ENCODE measurements at regions not wholly inside any gene's neighbourhood (a gene's known extent, or its start where the extent isn't known, plus 50 kb on each side); places are given as distances from the start of the nearest gene placed in this dataset.

- DNase-seq (ENCODE audit: low spot score), result no peak
Measured at GRCh38 chr6:164296411-164296810, 881.9 kb downstream of the QKI start.

- DNase-seq (ENCODE audit: low spot score), result no peak
Measured at GRCh38 chr6:164294047-164294784, 879.7 kb downstream of the QKI start.

- DNase-seq (ENCODE audit: low spot score), result no peak
Measured at GRCh38 chr6:164291224-164291623, 876.7 kb downstream of the QKI start.

- DNase-seq (ENCODE audit: low spot score), result no peak
Measured at GRCh38 chr6:164290101-164290500, 875.6 kb downstream of the QKI start.

- no peak for DNase-seq (ENCODE audit: low spot score)
Measured at GRCh38 chr6:164286011-164286410, 871.5 kb downstream of the QKI start.

GRCh38 chr6:164283574-164283973 lies 869.1 kb downstream of the QKI start:
- DNase-seq (ENCODE audit: low spot score), result no peak

- DNase-seq (ENCODE audit: low spot score), result no peak
Measured at GRCh38 chr6:164276211-164276610, 861.7 kb downstream of the QKI start.

GRCh38 chr6:164275773-164276172 lies 861.3 kb downstream of the QKI start:
- no peak for DNase-seq (ENCODE audit: low spot score)

- no peak for DNase-seq (ENCODE audit: low spot score)
Measured at GRCh38 chr6:164274493-164274892, 860.0 kb downstream of the QKI start.

- DNase-seq (ENCODE audit: low spot score), result no peak
Measured at GRCh38 chr6:164273491-164273890, 859.0 kb downstream of the QKI start.

- no peak for DNase-seq (ENCODE audit: low spot score)
Measured at GRCh38 chr6:164266851-164267250, 852.3 kb downstream of the QKI start.

- no peak for DNase-seq (ENCODE audit: low spot score)
Measured at GRCh38 chr6:164262348-164262747, 847.8 kb downstream of the QKI start.

- no peak for DNase-seq (ENCODE audit: low spot score)
Measured at GRCh38 chr6:164258421-164258820, 843.9 kb downstream of the QKI start.

- DNase-seq (ENCODE audit: low spot score), result no peak
Measured at GRCh38 chr6:164252948-164253347, 838.4 kb downstream of the QKI start.

- no peak for DNase-seq (ENCODE audit: low spot score)
Measured at GRCh38 chr6:164252291-164252690, 837.8 kb downstream of the QKI start.

GRCh38 chr6:164247106-164247505 lies 832.6 kb downstream of the QKI start:
- no peak for DNase-seq (ENCODE audit: low spot score)

- no peak for DNase-seq (ENCODE audit: low spot score)
Measured at GRCh38 chr6:164246082-164246481, 831.6 kb downstream of the QKI start.

GRCh38 chr6:164243949-164244348 lies 829.4 kb downstream of the QKI start:
- no peak for DNase-seq (ENCODE audit: low spot score)

GRCh38 chr6:164243012-164243610 lies 828.6 kb downstream of the QKI start:
- no peak for DNase-seq (ENCODE audit: low spot score)

- no peak for DNase-seq (ENCODE audit: low spot score)
Measured at GRCh38 chr6:164230804-164231203, 816.3 kb downstream of the QKI start.

GRCh38 chr6:164230259-164230658 lies 815.7 kb downstream of the QKI start:
- DNase-seq (ENCODE audit: low spot score), result no peak

GRCh38 chr6:164229716-164230115 lies 815.2 kb downstream of the QKI start:
- DNase-seq (ENCODE audit: low spot score), result no peak

- no peak for DNase-seq (ENCODE audit: low spot score)
Measured at GRCh38 chr6:164227952-164228522, 813.5 kb downstream of the QKI start.

GRCh38 chr6:164216839-164217238 lies 802.3 kb downstream of the QKI start:
- DNase-seq (ENCODE audit: low spot score), result no peak

Measured in CD4-positive, alpha-beta T cell treated with Interleukin-2 at 100 ng/mL for 4 hours (primary cell).